Neural progenitor cell (in vitro differentiated cells): ENCODE measurements at regions not wholly inside any gene's neighbourhood (a gene's known extent, or its start where the extent isn't known, plus 50 kb on each side); places are given as distances from the start of the nearest gene placed in this dataset.

Experiments used
- EZH2 ChIP-seq: fragments of 200-600 bp; sonication (generic); IDR thresholded peaks from 2 replicates; pipeline ENCODE4 v1.6.1; 2017; ENCODE audit warnings: antibody characterized with exemption, mild to moderate bottlenecking, moderate library complexity
- EZH2phosphoT487 ChIP-seq: fragments of 200-600 bp; sonication (generic); IDR thresholded peaks from 2 replicates; pipeline ENCODE4 v1.6.1; 2017; ENCODE audit warnings: antibody characterized with exemption
- TF ChIP-seq, protein P1 (sequence below): fragments of 200-600 bp; sonication (generic); IDR thresholded peaks from 2 replicates; pipeline ENCODE4 v1.5.1; 2017; ENCODE audit warnings: antibody characterized with exemption, mild to moderate bottlenecking

- TF ChIP-seq, protein P1, sequence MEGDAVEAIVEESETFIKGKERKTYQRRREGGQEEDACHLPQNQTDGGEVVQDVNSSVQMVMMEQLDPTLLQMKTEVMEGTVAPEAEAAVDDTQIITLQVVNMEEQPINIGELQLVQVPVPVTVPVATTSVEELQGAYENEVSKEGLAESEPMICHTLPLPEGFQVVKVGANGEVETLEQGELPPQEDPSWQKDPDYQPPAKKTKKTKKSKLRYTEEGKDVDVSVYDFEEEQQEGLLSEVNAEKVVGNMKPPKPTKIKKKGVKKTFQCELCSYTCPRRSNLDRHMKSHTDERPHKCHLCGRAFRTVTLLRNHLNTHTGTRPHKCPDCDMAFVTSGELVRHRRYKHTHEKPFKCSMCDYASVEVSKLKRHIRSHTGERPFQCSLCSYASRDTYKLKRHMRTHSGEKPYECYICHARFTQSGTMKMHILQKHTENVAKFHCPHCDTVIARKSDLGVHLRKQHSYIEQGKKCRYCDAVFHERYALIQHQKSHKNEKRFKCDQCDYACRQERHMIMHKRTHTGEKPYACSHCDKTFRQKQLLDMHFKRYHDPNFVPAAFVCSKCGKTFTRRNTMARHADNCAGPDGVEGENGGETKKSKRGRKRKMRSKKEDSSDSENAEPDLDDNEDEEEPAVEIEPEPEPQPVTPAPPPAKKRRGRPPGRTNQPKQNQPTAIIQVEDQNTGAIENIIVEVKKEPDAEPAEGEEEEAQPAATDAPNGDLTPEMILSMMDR, result no peak
- TF ChIP-seq EZH2phosphoT487 (no peak), EZH2 (no peak)
Observed at GRCh38 chr4:175421506-175421905, 390.6 kb downstream of the GPM6A start.
